HL-60 (cell line): ENCODE measurements at regions not wholly inside any gene's neighbourhood (a gene's known extent, or its start where the extent isn't known, plus 50 kb on each side); places are given as distances from the start of the nearest gene placed in this dataset.

Source experiments
- CTCF ChIP-seq: IDR thresholded peaks from one replicate; pipeline ENCODE4 v1.5.1; 2011; ENCODE audit warnings: low read length, control low read depth, inconsistent platforms; ENCODE audit not compliant: insufficient read depth
- POLR2AphosphoS5 ChIP-seq: IDR thresholded peaks from 2 replicates; pipeline ENCODE4 v1.6.1; 2012; ENCODE audit warnings: low read depth

DNA sequence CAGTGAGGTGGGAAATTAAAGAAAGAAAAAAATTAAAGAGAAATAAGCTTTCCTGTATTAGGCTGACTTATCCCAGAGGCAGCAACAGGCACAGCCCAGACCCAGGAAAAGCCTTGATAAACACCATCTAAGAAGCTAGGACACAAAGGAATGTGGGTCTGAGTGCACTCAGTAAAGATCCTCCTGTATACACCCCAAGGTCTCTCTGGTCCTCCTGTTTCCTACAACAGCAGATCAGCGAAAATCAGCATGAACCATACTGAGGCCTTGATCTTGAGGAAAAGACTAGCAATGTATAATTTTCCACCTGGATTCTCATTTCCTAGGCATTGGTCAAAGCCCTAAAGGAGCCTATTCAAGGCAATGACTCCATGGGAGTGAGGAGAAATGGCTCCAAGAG lies 486.3 kb upstream of the CCDC196 start:
- TF ChIP-seq CTCF, result no peak
- no peak for TF ChIP-seq POLR2AphosphoS5
